Activated T-cell treated with anti-CD3 and anti-CD28 coated beads, Interleukin-2, amount 50 U/mL, for 24 hours (primary cell): ENCODE measurements at regions not wholly inside any gene's neighbourhood (a gene's known extent, or its start where the extent isn't known, plus 50 kb on each side); places are given as distances from the start of the nearest gene placed in this dataset.
"Not testable (repeated sequence)": the region's sequence is repeated elsewhere in the genome, so short reads cannot be mapped to it uniquely, and the experiment has no call there.

Experiments used
- DNase-seq: peaks from one replicate; pipeline ENCODE4 v3.0.0-alpha.2; 2020
- H3K27ac Mint-ChIP-seq: 2 replicates; pipeline ENCODE4 v1.8.0; 2020; ENCODE audit warnings: mild to moderate bottlenecking, mixed read lengths
- H3K27me3 Mint-ChIP-seq: 2 replicates; pipeline ENCODE4 v1.8.0; 2020; ENCODE audit warnings: mixed read lengths
- H3K36me3 Mint-ChIP-seq: 2 replicates; pipeline ENCODE4 v1.8.0; 2020; ENCODE audit warnings: low read depth, mixed read lengths
- H3K4me1 Mint-ChIP-seq: 2 replicates; pipeline ENCODE4 v1.8.0; 2020; ENCODE audit warnings: low read depth, mixed read lengths
- H3K4me3 Mint-ChIP-seq: 2 replicates; pipeline ENCODE4 v1.8.0; 2020; ENCODE audit warnings: mild to moderate bottlenecking, moderate library complexity, mixed read lengths
- H3K9me3 Mint-ChIP-seq: 2 replicates; pipeline ENCODE4 v1.8.0; 2020; ENCODE audit warnings: mixed read lengths

- H3K4me3 Mint-ChIP-seq, result no peak overlapping the region
- no peaks in the 10 kb centered on the region for H3K9me3 Mint-ChIP-seq
- no peaks in the 10 kb centered on the region for H3K36me3 Mint-ChIP-seq
These were observed 126.8 kb upstream of the CXorf66 start for GRCh38 chrX:140092121-140092520.

GRCh38 chrX:140091125-140091886 is 126.0 kb upstream of the CXorf66 start:
- H3K27me3 Mint-ChIP-seq, result peaks cover 68% of the 10 kb centered on the region
- peak; percentile 39 for DNase-seq
- H3K9me3 Mint-ChIP-seq, result no peaks in the 10 kb centered on the region
- H3K36me3 Mint-ChIP-seq, result no peaks in the 10 kb centered on the region
- H3K27ac Mint-ChIP-seq, result no peak overlapping the region
- H3K4me3 Mint-ChIP-seq, result peak overlapping the region; percentile 42
- H3K4me1 Mint-ChIP-seq, result no peaks in the 10 kb centered on the region

More at GRCh38 chrX:140092121-140092520, 126.8 kb upstream of the CXorf66 start:
- no peak for DNase-seq
- peaks cover 71% of the 10 kb centered on the region for H3K27me3 Mint-ChIP-seq
- H3K27ac Mint-ChIP-seq, result no peak overlapping the region
- no peaks in the 10 kb centered on the region for H3K4me1 Mint-ChIP-seq

GRCh38 chrX:140090800-140091124 is 125.4 kb upstream of the CXorf66 start:
- H3K27me3 Mint-ChIP-seq, result peaks cover 68% of the 10 kb centered on the region
- H3K36me3 Mint-ChIP-seq, result no peaks in the 10 kb centered on the region
- H3K27ac Mint-ChIP-seq, result no peak overlapping the region
- no peaks in the 10 kb centered on the region for H3K9me3 Mint-ChIP-seq
- H3K4me3 Mint-ChIP-seq, result peak overlapping the region; percentile 42
- no peak for DNase-seq
- no peaks in the 10 kb centered on the region for H3K4me1 Mint-ChIP-seq

GRCh38 chrX:140088438-140088837 is 123.1 kb upstream of the CXorf66 start:
- Mint-ChIP-seq H3K27ac (no peak overlapping the region), H3K4me1 (no peaks in the 10 kb centered on the region), H3K36me3 (no peaks in the 10 kb centered on the region), H3K27me3 (peaks cover 67% of the 10 kb centered on the region), H3K4me3 (no peak overlapping the region), H3K9me3 (no peaks in the 10 kb centered on the region)
- DNase-seq, result no peak

- no peak for DNase-seq
- H3K4me3 Mint-ChIP-seq, result no peak overlapping the region
- H3K4me1 Mint-ChIP-seq, result no peaks in the 10 kb centered on the region
- no peaks in the 10 kb centered on the region for H3K36me3 Mint-ChIP-seq
- H3K27ac Mint-ChIP-seq, result no peak overlapping the region
- H3K27me3 Mint-ChIP-seq, result peaks cover 64% of the 10 kb centered on the region
- H3K9me3 Mint-ChIP-seq, result no peaks in the 10 kb centered on the region
These were observed 122.6 kb upstream of the CXorf66 start for GRCh38 chrX:140087875-140088274.

GRCh38 chrX:140086691-140087090 is 121.4 kb upstream of the CXorf66 start:
- Mint-ChIP-seq H3K4me3 (no peak overlapping the region), H3K9me3 (no peaks in the 10 kb centered on the region), H3K4me1 (no peaks in the 10 kb centered on the region), H3K36me3 (no peaks in the 10 kb centered on the region), H3K27me3 (peaks cover 52% of the 10 kb centered on the region), H3K27ac (no peak overlapping the region)
- DNase-seq, result no peak

- not testable (repeated sequence) for H3K27me3 Mint-ChIP-seq, H3K4me3 Mint-ChIP-seq, DNase-seq, H3K27ac Mint-ChIP-seq, H3K9me3 Mint-ChIP-seq, H3K4me1 Mint-ChIP-seq, H3K36me3 Mint-ChIP-seq
These were observed 109.5 kb upstream of the CXorf66 start for GRCh38 chrX:140074851-140075250.

- peaks cover 16% of the 10 kb centered on the region for H3K27me3 Mint-ChIP-seq
- no peaks in the 10 kb centered on the region for H3K9me3 Mint-ChIP-seq
- no peak overlapping the region for H3K4me3 Mint-ChIP-seq
- H3K4me1 Mint-ChIP-seq, result no peaks in the 10 kb centered on the region
- no peak for DNase-seq
- no peaks in the 10 kb centered on the region for H3K36me3 Mint-ChIP-seq
- no peak overlapping the region for H3K27ac Mint-ChIP-seq
These were observed 105.7 kb upstream of the CXorf66 start for GRCh38 chrX:140071037-140071436.

- H3K4me3 Mint-ChIP-seq, result no peak overlapping the region
- H3K27me3 Mint-ChIP-seq, result peaks cover 9% of the 10 kb centered on the region
- H3K4me1 Mint-ChIP-seq, result no peaks in the 10 kb centered on the region
- H3K9me3 Mint-ChIP-seq, result no peaks in the 10 kb centered on the region
- no peaks in the 10 kb centered on the region for H3K36me3 Mint-ChIP-seq
- no peak overlapping the region for H3K27ac Mint-ChIP-seq
- DNase-seq, result no peak
These were observed 100.8 kb upstream of the CXorf66 start for GRCh38 chrX:140065961-140066662.

- peaks cover 8% of the 10 kb centered on the region for H3K27me3 Mint-ChIP-seq
- H3K27ac Mint-ChIP-seq, result no peak overlapping the region
- H3K4me3 Mint-ChIP-seq, result no peak overlapping the region
- no peaks in the 10 kb centered on the region for H3K36me3 Mint-ChIP-seq
- H3K4me1 Mint-ChIP-seq, result no peaks in the 10 kb centered on the region
- H3K9me3 Mint-ChIP-seq, result no peaks in the 10 kb centered on the region
- no peak for DNase-seq
These were observed 99.7 kb upstream of the CXorf66 start for GRCh38 chrX:140064993-140065392.

GRCh38 chrX:140057001-140057411 is 91.7 kb upstream of the CXorf66 start:
- H3K9me3 Mint-ChIP-seq, result no peaks in the 10 kb centered on the region
- peak; percentile 72 for DNase-seq
- H3K27me3 Mint-ChIP-seq, result peaks cover 19% of the 10 kb centered on the region
- H3K4me1 Mint-ChIP-seq, result peaks cover 4% of the 10 kb centered on the region
- H3K4me3 Mint-ChIP-seq, result no peak overlapping the region
- no peaks in the 10 kb centered on the region for H3K36me3 Mint-ChIP-seq
- H3K27ac Mint-ChIP-seq, result no peak overlapping the region

- DNase-seq, result no peak
- Mint-ChIP-seq H3K4me3 (no peak overlapping the region), H3K36me3 (no peaks in the 10 kb centered on the region), H3K9me3 (no peaks in the 10 kb centered on the region), H3K27ac (no peak overlapping the region), H3K4me1 (peaks cover 4% of the 10 kb centered on the region), H3K27me3 (peaks cover 33% of the 10 kb centered on the region)
These were observed 88.5 kb upstream of the CXorf66 start for GRCh38 chrX:140053846-140054245.

GRCh38 chrX:140050906-140051305 is 85.6 kb upstream of the CXorf66 start:
- Mint-ChIP-seq H3K36me3 (no peaks in the 10 kb centered on the region), H3K4me3 (no peak overlapping the region), H3K9me3 (no peaks in the 10 kb centered on the region), H3K27me3 (peaks cover 45% of the 10 kb centered on the region), H3K27ac (no peak overlapping the region), H3K4me1 (no peaks in the 10 kb centered on the region)
- no peak for DNase-seq

GRCh38 chrX:140040386-140040785 is 75.1 kb upstream of the CXorf66 start:
- no peak overlapping the region for H3K4me3 Mint-ChIP-seq
- H3K27ac Mint-ChIP-seq, result no peak overlapping the region
- H3K27me3 Mint-ChIP-seq, result peaks cover 18% of the 10 kb centered on the region
- no peaks in the 10 kb centered on the region for H3K4me1 Mint-ChIP-seq
- H3K9me3 Mint-ChIP-seq, result peaks cover 6% of the 10 kb centered on the region
- DNase-seq, result no peak
- no peaks in the 10 kb centered on the region for H3K36me3 Mint-ChIP-seq

- H3K4me1 Mint-ChIP-seq, result no peaks in the 10 kb centered on the region
- H3K36me3 Mint-ChIP-seq, result no peaks in the 10 kb centered on the region
- peaks cover 25% of the 10 kb centered on the region for H3K27me3 Mint-ChIP-seq
- no peak overlapping the region for H3K27ac Mint-ChIP-seq
- no peak overlapping the region for H3K4me3 Mint-ChIP-seq
- peaks cover 6% of the 10 kb centered on the region for H3K9me3 Mint-ChIP-seq
- no peak for DNase-seq
These were observed 73.5 kb upstream of the CXorf66 start for GRCh38 chrX:140038842-140039241.
